NCI-H2196 treated with DMSO at 0.1 percent for 48 hours (cell line): ENCODE measurements at regions not wholly inside any gene's neighbourhood (a gene's known extent, or its start where the extent isn't known, plus 50 kb on each side); places are given as distances from the start of the nearest gene placed in this dataset.

Experiments used
- DNase-seq: peaks from one replicate; lab custom pipeline; 2025; ENCODE audit not compliant: unreplicated experiment; lab: John Stamatoyannopoulos, UW

DNA sequence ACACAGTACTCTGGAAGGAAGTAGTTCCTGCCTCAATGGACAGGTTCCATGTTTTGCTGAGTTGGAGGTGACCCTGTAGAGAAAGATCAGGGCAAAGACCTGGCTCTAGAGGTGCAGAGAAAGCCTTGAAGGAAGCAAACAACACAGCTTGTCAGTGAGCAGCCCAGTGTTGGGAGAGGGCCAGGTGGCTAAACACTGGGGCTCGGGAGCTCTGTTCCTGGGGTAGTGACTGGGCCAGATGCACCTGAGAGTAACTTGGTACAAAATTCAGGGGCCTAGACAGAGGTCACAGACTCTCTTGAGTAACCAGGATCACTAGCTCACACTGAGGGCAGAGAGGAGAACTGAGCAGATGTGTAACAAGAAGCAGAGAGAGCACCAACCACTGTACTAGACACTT is 138.4 kb upstream of the NALF2 start:
- no peak for DNase-seq

DNA sequence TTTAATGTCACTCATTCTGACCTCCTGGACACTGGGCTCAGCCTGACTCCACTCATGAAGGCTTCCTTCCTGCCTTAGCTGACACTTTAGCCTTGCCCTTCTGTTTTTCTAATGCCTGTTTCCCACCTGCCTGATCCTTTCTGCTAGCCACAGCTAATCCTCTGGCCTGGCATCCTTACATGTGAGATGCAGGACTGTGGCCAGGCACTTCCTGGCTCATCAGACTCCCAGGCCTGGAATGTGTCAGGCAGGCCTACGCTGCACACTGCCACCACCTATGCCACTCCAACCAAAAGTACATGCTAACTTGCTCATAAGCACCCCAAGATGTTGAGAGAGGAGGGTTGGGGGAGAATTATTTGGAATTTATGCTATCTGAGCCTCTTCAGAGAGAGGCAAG is 138.8 kb upstream of the NALF2 start:
- DNase-seq: no peak

DNA sequence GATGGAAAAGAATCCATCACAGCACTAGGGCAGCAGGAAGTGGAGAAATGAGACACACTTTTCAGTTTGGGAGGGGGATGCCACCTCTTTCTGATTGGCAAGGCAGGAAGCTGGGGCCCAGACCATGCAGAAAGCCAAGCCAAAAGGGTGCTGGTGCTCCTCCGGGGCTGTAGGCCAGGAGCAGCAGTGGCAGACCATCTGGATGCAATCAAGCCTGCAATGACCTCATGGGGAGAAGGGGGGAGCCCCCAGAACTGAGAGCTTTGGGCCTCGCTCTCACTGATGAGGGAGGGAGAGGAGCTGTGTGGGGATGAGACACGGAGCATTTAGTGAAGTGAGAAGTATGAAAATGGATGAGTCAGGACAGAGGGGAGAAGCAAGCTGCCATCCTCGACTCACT is 141.3 kb upstream of the NALF2 start:
- DNase-seq: no peak

DNA sequence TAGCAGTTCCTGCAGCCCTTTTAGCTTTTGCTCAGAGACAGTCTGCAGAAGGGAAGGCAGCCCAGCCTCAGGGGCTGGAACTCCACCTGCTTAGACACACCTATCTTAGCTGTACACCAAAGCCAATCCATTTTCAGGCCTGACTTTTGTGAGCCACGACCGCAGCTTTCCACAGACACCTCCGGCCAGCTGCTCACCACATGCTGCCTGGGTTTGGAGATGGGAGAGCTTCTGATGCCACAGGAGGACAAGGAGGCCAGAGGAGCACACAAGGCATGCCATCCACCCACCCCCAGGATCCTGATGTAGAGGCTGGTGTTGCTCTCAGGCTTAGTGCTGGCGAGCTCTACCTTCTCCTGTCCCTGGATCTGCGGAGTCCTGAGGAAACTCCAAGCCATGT is 141.8 kb upstream of the NALF2 start:
- DNase-seq: no peak

GRCh38 chrX:69361311-69361845 is 142.7 kb upstream of the NALF2 start:
- no peak for DNase-seq

- DNase-seq: no peak
Observed at GRCh38 chrX:69357317-69357716, 146.8 kb upstream of the NALF2 start.

DNA sequence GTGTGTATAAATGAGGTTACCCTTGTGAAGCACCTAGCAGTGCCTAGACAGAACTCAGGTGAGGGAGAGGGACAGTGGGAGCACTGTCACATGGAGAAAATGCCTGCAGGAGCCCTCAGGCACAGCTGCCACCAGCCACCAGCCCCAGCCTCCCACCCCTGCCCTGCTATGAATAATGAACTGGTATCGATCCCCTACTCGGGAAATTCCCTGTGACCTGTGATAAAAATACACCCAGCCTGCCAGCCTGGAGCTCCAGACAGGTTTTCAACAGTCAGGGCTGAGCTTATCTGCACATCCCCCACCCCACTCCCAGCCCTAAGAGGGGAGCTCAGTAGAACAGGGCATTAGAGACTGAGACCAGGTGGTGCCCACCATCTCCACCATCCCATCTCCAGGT is 159.6 kb upstream of the PJA1 start:
- DNase-seq: no peak

DNA sequence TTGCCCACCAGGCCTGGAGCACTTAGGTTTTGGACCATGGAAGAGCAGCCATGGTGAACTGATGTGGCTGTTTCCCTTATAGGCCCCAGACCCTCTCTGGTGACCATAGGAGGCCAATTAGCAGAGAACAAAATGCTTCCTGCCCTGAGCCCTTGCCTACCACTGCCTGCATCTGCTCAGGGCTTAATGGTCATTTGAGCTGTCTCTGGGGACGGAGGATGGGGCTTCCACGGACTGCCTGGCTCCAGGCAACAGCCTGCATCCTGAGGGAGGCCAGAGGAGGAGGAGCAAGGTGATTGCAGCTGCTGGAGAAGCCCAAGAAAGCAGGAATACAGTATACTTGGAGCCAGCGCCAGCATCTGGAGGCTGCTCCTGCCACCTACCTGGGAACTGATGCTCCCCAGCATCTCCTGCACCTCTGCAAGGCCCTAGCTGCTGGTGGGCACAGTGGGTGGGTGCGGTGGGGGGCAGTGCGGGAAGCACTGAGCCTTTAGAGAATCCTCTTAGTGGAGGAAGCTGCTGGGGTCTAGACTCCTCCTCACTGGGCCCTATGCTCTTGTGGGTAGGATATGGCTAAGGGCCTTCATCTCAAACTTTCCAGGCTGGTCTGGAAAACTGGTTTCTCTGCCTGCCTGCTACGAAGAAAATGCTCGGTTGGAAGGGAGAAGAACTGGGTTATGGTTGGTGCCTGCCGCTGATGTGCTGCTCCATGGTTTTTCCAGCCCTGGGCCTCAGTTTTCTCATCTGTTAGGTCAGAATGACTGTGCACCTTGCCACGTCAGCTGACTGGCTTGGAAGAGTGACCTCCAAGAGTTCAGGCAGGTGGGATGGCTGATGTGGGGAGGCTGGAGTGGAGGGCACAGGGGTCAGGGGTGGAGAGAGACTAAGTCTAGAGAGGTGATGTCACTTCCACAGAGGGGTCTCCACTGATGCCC is 158.8 kb upstream of the PJA1 start:
- no peak for DNase-seq

GRCh38 chrX:69321789-69322188 is 156.5 kb upstream of the PJA1 start:
- no peak for DNase-seq

DNA sequence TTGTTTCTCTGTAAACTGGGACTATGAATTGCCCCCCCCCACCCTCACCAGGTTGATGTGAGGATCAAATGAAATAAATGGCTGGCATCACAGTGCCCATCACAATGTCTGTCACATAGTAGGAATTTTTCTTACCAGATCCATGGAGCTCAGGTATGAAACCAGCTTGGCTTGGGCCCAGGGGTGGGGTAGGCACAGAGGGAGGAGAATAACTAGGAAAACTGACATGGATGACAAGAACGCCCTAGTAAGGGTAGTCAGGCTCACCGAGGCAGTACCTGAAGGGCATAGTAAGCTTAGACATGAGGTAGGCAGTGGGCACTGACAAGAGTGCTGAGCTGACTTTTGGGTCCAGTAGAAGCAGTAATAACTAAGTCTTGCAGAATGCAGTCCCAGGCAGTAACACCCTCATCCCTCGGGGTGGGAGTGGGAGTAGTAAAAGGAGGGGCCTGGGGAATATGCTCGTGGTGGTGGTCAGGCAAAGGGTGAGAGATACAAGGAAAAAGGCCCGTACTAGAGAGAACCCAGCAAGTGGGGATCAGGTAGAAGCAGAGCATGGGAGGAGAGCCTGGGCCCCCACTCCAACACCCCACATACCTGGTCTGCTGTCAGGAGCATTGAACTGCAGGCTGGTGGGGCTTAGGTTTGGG is 155.9 kb upstream of the PJA1 start:
- DNase-seq: no peak

DNA sequence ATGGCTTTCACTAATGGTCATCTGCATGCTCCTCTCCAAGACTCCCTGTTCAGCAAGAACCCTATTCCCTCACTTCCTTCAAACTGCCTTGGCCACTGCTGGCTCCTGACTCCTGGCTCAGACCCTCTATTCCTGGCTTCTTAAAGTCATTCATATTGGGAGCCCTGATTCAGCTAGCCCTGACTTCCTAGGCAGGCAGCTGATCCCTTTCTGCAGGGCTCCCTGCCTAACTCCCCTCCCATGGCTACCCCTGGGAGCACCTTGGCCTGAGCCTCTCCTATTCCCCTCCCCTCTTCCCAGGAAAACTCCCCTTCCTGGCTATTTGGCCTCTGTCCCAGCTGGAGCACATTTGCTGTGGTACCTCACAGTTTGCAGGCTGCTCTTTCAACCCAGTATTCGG is 154.9 kb upstream of the PJA1 start:
- no peak for DNase-seq

- no peak for DNase-seq
Observed at GRCh38 chrX:69319376-69319775, 154.1 kb upstream of the PJA1 start.

- DNase-seq: no peak
Observed at GRCh38 chrX:69318651-69319340, 153.5 kb upstream of the PJA1 start.

DNA sequence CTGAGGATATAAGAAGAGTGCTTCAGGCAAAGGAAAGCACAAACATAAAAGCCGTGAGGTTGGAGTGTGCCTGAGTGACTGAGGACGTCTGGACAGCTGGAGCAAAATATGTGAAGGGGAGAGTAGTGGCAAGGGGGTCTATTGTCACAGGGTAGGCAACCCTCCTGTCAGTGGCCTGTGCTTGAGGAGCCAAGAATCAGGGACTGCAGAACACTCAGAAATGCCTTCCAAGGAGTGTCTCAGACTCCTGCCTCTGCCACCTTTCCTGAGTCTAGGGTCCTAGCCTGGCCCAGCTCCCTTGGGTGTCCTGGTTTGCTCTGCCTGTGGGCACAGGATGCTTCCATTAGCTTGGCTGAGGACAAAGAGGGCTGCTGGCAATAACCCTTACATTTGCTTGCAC is 152.5 kb upstream of the PJA1 start:
- no peak for DNase-seq

GRCh38 chrX:69314436-69315348 is 149.4 kb upstream of the PJA1 start:
- DNase-seq: no peak

DNA sequence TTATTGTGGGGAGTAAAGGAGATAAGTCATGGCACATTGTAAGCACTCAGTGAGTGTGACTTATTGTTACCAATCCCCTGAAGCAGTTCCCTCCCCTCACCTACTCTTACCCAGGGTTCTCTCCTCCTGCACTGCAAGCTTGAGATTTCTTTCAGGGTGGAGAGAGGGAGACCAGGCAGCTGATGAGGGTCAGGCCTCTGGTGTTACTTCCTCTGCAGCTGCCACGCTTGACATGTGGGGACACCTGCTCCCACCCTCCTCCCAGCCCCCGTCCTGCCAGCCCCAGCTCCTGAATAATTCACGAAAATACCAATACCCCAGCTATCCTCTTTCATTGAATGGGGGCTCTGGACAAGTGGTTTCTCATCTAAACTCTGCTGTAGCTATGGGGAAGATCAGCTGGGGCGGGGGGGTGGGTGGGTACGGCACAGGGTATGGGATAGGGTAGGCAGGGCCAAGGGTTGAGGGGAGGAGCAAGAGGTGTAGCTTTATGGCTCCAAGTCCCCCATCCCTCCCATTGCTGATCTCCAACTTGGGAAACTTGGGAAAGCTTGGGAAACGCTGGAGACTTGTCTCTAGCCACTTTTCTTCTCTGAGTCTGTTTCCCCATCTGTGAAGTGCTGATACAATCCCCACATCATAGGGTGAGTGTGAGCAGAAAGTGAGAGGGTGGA is 148.5 kb upstream of the PJA1 start:
- DNase-seq: no peak

DNA sequence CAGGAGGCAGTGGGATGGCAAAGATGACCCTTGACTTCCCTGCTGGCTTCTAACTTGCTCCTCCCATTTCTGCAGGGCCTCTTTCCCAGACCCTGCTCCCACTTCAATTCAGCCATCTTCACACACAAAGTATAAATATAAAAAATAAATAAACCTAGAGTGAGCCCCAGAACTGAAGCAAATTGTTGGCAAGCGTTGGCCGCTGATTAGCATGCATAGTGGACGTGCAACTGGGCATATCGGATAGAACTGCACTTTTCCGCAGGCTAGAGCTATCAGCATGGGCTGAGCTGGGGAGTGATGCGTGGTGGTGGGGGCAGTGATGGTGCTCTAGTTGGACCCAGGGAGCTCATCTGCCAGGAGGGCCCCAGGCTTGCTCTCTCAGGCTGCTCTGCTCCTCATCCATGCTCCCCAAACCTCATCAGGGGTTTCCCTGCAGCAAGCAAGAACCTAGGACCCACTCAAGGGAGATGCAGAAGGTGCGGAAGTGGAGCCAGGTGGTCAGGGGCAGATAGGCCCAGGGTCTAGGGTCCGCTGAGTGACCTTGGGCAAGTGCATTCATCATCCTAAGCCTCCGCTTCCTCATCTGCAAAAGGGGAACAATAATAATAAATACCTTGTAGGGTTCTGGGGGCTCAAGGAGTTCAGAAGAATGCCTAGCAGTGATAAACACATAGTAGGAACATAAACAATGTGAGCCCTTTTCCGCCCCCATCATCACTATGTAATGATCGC is 146.8 kb upstream of the PJA1 start:
- no peak for DNase-seq

- no peak for DNase-seq
Observed at GRCh38 chrX:69309074-69309792, 144.0 kb upstream of the PJA1 start.

DNA sequence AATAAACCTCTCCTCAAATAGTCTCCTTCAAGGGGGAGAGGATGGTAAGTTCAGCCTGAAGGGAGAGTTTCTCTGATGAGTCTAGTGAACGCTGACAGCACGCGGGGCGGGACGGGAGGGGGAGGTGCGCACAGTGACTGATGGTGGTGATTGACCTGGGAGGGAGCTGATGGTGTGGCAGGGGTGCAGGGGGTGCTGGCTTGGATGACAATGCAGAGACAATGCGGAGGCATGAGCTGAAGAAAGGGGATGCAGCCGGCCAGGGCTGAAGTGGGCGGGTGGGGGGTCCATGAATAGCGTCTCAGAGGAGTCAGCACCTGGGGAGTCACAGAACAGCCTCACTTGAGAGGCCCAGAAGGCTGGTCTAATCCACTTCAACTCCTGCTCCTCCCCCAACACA is 142.5 kb upstream of the PJA1 start:
- no peak for DNase-seq
